ENCODE measurements at regions not wholly inside any gene's neighbourhood (a gene's known extent, or its start where the extent isn't known, plus 50 kb on each side); places are given as distances from the start of the nearest gene placed in this dataset.

GRCh38 chr5:180411948-180412347 is 58.8 kb upstream of the GFPT2 start:
- peak; percentile 4 for DNase-seq

- DNase-seq = no peak
These were observed 61.0 kb upstream of the GFPT2 start for GRCh38 chr5:180414176-180414575.

GRCh38 chr5:180421672-180422071 is 68.5 kb upstream of the GFPT2 start:
- no peak for DNase-seq

- no peak for DNase-seq
These were observed 70.0 kb upstream of the GFPT2 start for GRCh38 chr5:180423133-180423532.

- DNase-seq = no peak
These were observed 70.5 kb upstream of the GFPT2 start for GRCh38 chr5:180423598-180423997.

- no peak for DNase-seq
These were observed 70.1 kb upstream of the CNOT6 start for GRCh38 chr5:180424094-180424493.

GRCh38 chr5:180428598-180428997 is 65.6 kb upstream of the CNOT6 start:
- DNase-seq = no peak

GRCh38 chr5:180431932-180432331 is 62.2 kb upstream of the CNOT6 start:
- no peak for DNase-seq

- DNase-seq = no peak
These were observed 61.2 kb upstream of the CNOT6 start for GRCh38 chr5:180433032-180433422.

- no peak for DNase-seq
These were observed 58.6 kb upstream of the CNOT6 start for GRCh38 chr5:180435594-180435993.

GRCh38 chr5:180436275-180436674 is 57.9 kb upstream of the CNOT6 start:
- no peak for DNase-seq

GRCh38 chr5:180436936-180437335 is 57.2 kb upstream of the CNOT6 start:
- DNase-seq = no peak

GRCh38 chr5:180437336-180437735 is 56.8 kb upstream of the CNOT6 start:
- no peak for DNase-seq

- no peak for DNase-seq
These were observed 55.1 kb upstream of the CNOT6 start for GRCh38 chr5:180438785-180439780.

GRCh38 chr5:180439911-180440769 is 54.0 kb upstream of the CNOT6 start:
- no peak for DNase-seq

GRCh38 chr5:180441564-180442051 is 52.6 kb upstream of the CNOT6 start:
- DNase-seq = no peak
